K562 (cell line): ENCODE measurements at regions not wholly inside any gene's neighbourhood (a gene's known extent, or its start where the extent isn't known, plus 50 kb on each side); places are given as distances from the start of the nearest gene placed in this dataset.

Experiments used
- ATAC-seq: fragments of 200-7000 bp; cut with Tn5 transposase; 3 replicates; pipeline ENCODE4 v1.9.1; 2020; ENCODE audit warnings: moderate library complexity
- BruUV-seq: library from RNA; stranded (reverse); fragments of 400-500 nt; replicated peaks from 2 replicates; lab custom pipeline; 2021; lab: Mats Ljungman, UMichigan
- CTCF ChIA-PET: fragments of 300-600 bp; formaldehyde crosslinking; extraction: SDS; loops from one replicate; lab custom pipeline; 2021; ENCODE audit warnings: low intra/inter-chr PET ratio; lab: Yijun Ruan, JAX
- POLR2A ChIA-PET: fragments of 300-600, 350-650 bp; sonication (Branson Sonifier 250); formaldehyde crosslinking; extraction: SDS; loops from one replicate; lab custom pipeline; 2021; ENCODE audit warnings: antibody characterized with exemption, inconsistent platforms; lab: Yijun Ruan, JAX
- DNase-seq, 4 experiments: peaks; one replicate each; pipeline versions ENCODE4 v3.0.0 to v3.0.0-alpha.2; 2011 to 2018; ENCODE audit warnings: low spot score in 3 of 4, mixed read lengths in 3 of 4; ENCODE audit errors: extremely low read depth in 1 of 4
- FAIRE-seq: peaks from 2 replicates; lab custom pipeline; 2011; peaks lifted over from hg19 to GRCh38; lab: Jason Lieb, UNC
- H2AFZ ChIP-seq: 2 replicates; pipeline ENCODE4 v1.6.0; 2011; ENCODE audit warnings: low read depth, low read length, control low read depth, inconsistent platforms
- H3K27ac ChIP-seq: fragments of 200-600 bp; 3 replicates; pipeline ENCODE4 v1.8.0; 2011; ENCODE audit warnings: low read depth, mild to moderate bottlenecking, control low read depth, inconsistent platforms, low read length, moderate library complexity, mixed read lengths; ENCODE audit errors: extremely low read depth
- H3K27me3 ChIP-seq, 2 experiments: fragments of 300-600 bp in 1 of 2; 2 replicates in 1 of 2; 3 replicates in 1 of 2; pipeline versions ENCODE4 v1.6.0 to v1.8.0; 2011; ENCODE audit warnings: inconsistent platforms in 2 of 2, low read length in 2 of 2, mild to moderate bottlenecking in 1 of 2, mixed read lengths in 1 of 2, moderate library complexity in 1 of 2; ENCODE audit not compliant: control insufficient read depth in 2 of 2, insufficient read depth in 2 of 2
- H3K36me3 ChIP-seq: fragments of 300-600 bp; 3 replicates; pipeline ENCODE4 v1.8.0; 2011; ENCODE audit warnings: mild to moderate bottlenecking, low read length, inconsistent platforms; ENCODE audit not compliant: control insufficient read depth, insufficient read depth
- H3K4me1 ChIP-seq, 2 experiments: fragments of 200-600 bp in 1 of 2; replicated peaks in 1 of 2; 2 replicates in 1 of 2; 3 replicates in 1 of 2; pipeline versions ENCODE4 v1.5.1 to v1.8.0; 2011; ENCODE audit warnings: inconsistent platforms in 2 of 2, low read length in 2 of 2, mild to moderate bottlenecking in 1 of 2, mixed read lengths in 1 of 2, moderate library complexity in 1 of 2; ENCODE audit not compliant: control insufficient read depth in 2 of 2, insufficient read depth in 2 of 2
- H3K4me2 ChIP-seq: 2 replicates; pipeline ENCODE4 v1.6.1; 2011; ENCODE audit warnings: low read length, control low read depth, inconsistent platforms, mixed read lengths; ENCODE audit not compliant: insufficient read depth
- H3K4me3 ChIP-seq: fragments of 200-600 bp; sonication (generic), shearing (Covaris generic); 2 replicates; pipeline ENCODE4 v1.5.1; 2016; ENCODE audit warnings: control low read depth, inconsistent platforms
- H3K79me2 ChIP-seq: fragments of 200-600 bp; 3 replicates; pipeline ENCODE4 v1.8.0; 2011; ENCODE audit warnings: low read length, inconsistent platforms; ENCODE audit not compliant: control insufficient read depth, insufficient read depth
- H3K9ac ChIP-seq, 2 experiments: 2 replicates each; pipeline versions ENCODE4 v1.6.0 to v1.6.1; 2011; ENCODE audit warnings: low read depth in 2 of 2, low read length in 2 of 2, control low read depth in 1 of 2, inconsistent platforms in 1 of 2, mild to moderate bottlenecking in 1 of 2, mixed read lengths in 1 of 2; ENCODE audit not compliant: insufficient read depth in 1 of 2
- H3K9me1 ChIP-seq: one replicate; pipeline ENCODE4 v1.6.0; 2011; ENCODE audit warnings: inconsistent platforms, mild to moderate bottlenecking, low read length, moderate library complexity; ENCODE audit not compliant: control insufficient read depth, insufficient read depth
- H3K9me3 ChIP-seq: replicated peaks from 2 replicates; pipeline ENCODE4 v1.5.1; 2011; ENCODE audit warnings: low read depth, low read length, inconsistent platforms; ENCODE audit not compliant: control insufficient read depth, insufficient read depth
- H4K20me1 ChIP-seq: replicated peaks from 2 replicates; pipeline ENCODE4 v1.6.1; 2011; ENCODE audit warnings: low read length, inconsistent platforms, mixed read lengths; ENCODE audit not compliant: control insufficient read depth, insufficient read depth
- DPF2 ChIP-seq: fragments of 450-650 bp; IDR thresholded peaks from 2 replicates; pipeline ENCODE4 v1.6.1; 2016
- SREBF1 ChIP-seq: fragments of 150-350 bp; IDR thresholded peaks from 2 replicates; pipeline ENCODE4 v1.6.1; 2014; ENCODE audit warnings: antibody characterized with exemption, low read depth, low read length, borderline replicate concordance
- ZNF655 ChIP-seq: fragments of 250-450 bp; sonication (Bioruptor Pico); IDR thresholded peaks from 2 replicates; pipeline ENCODE4 v1.5.0; 2021
- ZNF707 ChIP-seq: fragments of 250-450 bp; sonication (Bioruptor Pico); conservative IDR thresholded peaks from 2 replicates; pipeline ENCODE4 v1.8.0; 2022; ENCODE audit warnings: inconsistent platforms, mild to moderate bottlenecking, moderate library complexity
- WGBS: fragments of 100-300 bp; shearing (Covaris generic); methylation state at CpG from one replicate; pipeline ENCODE4 v1.1.6; 2016; ENCODE audit warnings: low coverage, mixed read lengths; ENCODE audit not compliant: insufficient coverage; ENCODE audit errors: missing lambda C conversion rate; 5-methylcytosine and 5-hydroxymethylcytosine counted together
- in situ Hi-C: fragments of 300-500 bp; cut with MboI; formaldehyde crosslinking; loops from 4 replicates; pipeline ENCODE4 v1.15.0; 2018; ENCODE audit warnings: inconsistent platforms, mixed read lengths
- intact Hi-C: fragments of 100-400 bp; cut with micrococcal nuclease; formaldehyde crosslinking; loops from 2 replicates; pipeline ENCODE4 v1.14.2; 2022
- TF ChIP-seq, protein P1 (sequence below): fragments of 450-650 bp; formaldehyde crosslinking; IDR thresholded peaks from 2 replicates; pipeline ENCODE4 v1.4.0; 2022; ENCODE audit warnings: missing genetic modification characterization

DNA sequence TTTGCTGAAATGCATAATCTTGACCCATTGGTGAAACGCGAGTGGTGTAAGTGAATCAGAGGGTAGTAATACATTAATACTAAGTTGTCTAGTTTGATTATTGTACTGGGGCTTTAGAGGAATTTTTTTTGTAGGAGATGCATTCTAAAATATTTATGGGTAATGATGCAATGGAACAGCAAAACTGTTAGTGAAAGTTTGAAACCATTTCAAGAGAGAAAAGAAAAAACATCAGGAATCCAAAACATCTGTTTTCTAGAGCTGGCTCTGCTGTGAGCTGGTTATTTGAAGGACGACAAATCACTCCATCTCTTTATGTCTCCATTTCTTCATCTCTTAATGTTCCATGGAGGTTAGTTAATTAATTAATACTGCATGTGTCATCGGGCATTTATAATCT, 351.9 kb upstream of the FAT1 start:
- Histone ChIP-seq H3K36me3 (no peaks in the 10 kb centered on the region), H3K4me3 (no peak overlapping the region), H3K9ac (no peak overlapping the region), H3K4me2 (no peak overlapping the region), H3K27me3 (peaks cover 2 to 13% of the 10 kb centered on the region in 2 experiments; a peak in 1 of 5 replicates), H2AFZ (no peak overlapping the region), H3K79me2 (no peaks in the 10 kb centered on the region), H3K4me1 (no peaks in the 10 kb centered on the region), H4K20me1 (no peaks in the 10 kb centered on the region), H3K27ac (no peak overlapping the region), H3K9me3 (no peaks in the 10 kb centered on the region), H3K9me1 (no peaks in the 10 kb centered on the region)
- ATAC-seq, result no peak
- FAIRE-seq, result no peak
- WGBS, result 0% methylated on average over 4 of the region's 4 CpGs
- CTCF ChIA-PET, result no interaction called here
- intact Hi-C loops, result no loop called here
- no TSS peak for BruUV-seq
- in situ Hi-C loops, result no loop called here
- DNase-seq, result no peak
- TF ChIP-seq SREBF1 (no peak), DPF2 (no peak), ZNF655 (CRISPR knock-in tag) (no peak), ZNF707 (CRISPR knock-in tag) (no peak)
- TF ChIP-seq, protein P1, sequence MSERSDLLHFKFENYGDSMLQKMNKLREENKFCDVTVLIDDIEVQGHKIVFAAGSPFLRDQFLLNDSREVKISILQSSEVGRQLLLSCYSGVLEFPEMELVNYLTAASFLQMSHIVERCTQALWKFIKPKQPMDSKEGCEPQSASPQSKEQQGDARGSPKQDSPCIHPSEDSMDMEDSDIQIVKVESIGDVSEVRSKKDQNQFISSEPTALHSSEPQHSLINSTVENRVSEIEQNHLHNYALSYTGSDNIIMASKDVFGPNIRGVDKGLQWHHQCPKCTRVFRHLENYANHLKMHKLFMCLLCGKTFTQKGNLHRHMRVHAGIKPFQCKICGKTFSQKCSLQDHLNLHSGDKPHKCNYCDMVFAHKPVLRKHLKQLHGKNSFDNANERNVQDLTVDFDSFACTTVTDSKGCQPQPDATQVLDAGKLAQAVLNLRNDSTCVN (CRISPR knock-in tag), result no peak
- POLR2A ChIA-PET, result no interaction called here
